ENCODE measurements at regions not wholly inside any gene's neighbourhood (a gene's known extent, or its start where the extent isn't known, plus 50 kb on each side); places are given as distances from the start of the nearest gene placed in this dataset.

- H3K9me2 ChIP-seq (replicated peaks; ENCODE audit: insufficient read depth, low read length): no peaks in the 10 kb centered on the region
- no peak overlapping the region for H3K27ac ChIP-seq (ENCODE audit: low read depth, low read length)
- H3K9me3 ChIP-seq (ENCODE audit: insufficient read depth, low read length): no peaks in the 10 kb centered on the region
- no peaks in the 10 kb centered on the region for H3K79me2 ChIP-seq (ENCODE audit: insufficient read depth, low read length)
- no peak for TF ChIP-seq EZH2phosphoT487 (conservative IDR thresholded peaks at IDR 0.05; ENCODE audit: low read length)
- no peak for TF ChIP-seq CTCF (IDR thresholded peaks at IDR 0.05; ENCODE audit: insufficient read depth, low read length, poor library complexity, severe bottlenecking)
- H3K27me3 ChIP-seq (ENCODE audit: low read length): no peaks in the 10 kb centered on the region
- H3K4me3 ChIP-seq (ENCODE audit: insufficient read depth, low read length, poor library complexity, severe bottlenecking): no peak overlapping the region
- H4K20me1 ChIP-seq (ENCODE audit: low read depth, low read length): no peaks in the 10 kb centered on the region
- H3K4me2 ChIP-seq (ENCODE audit: low read depth, low read length, poor library complexity, severe bottlenecking): no peak overlapping the region
- H3K9ac ChIP-seq (ENCODE audit: low read length): no peak overlapping the region
- H3F3A ChIP-seq (ENCODE audit: insufficient read depth): no peaks in the 10 kb centered on the region
- H3K36me3 ChIP-seq (ENCODE audit: low read length): no peaks in the 10 kb centered on the region
- H2AFZ ChIP-seq (ENCODE audit: low read depth, low read length, severe bottlenecking): no peak overlapping the region
Measured at GRCh38 chr13:90541346-90541745, 806.1 kb upstream of the MIR17HG start.

GRCh38 chr13:90542959-90543505 lies 804.5 kb upstream of the MIR17HG start:
- H4K20me1 ChIP-seq (ENCODE audit: low read depth, low read length): no peaks in the 10 kb centered on the region
- no peaks in the 10 kb centered on the region for H3K9me3 ChIP-seq (ENCODE audit: insufficient read depth, low read length)
- H2AFZ ChIP-seq (ENCODE audit: low read depth, low read length, severe bottlenecking): no peak overlapping the region
- no peaks in the 10 kb centered on the region for H3K27me3 ChIP-seq (ENCODE audit: low read length)
- H3K9me2 ChIP-seq (replicated peaks; ENCODE audit: insufficient read depth, low read length): no peaks in the 10 kb centered on the region
- no peaks in the 10 kb centered on the region for H3F3A ChIP-seq (ENCODE audit: insufficient read depth)
- no peak overlapping the region for H3K9ac ChIP-seq (ENCODE audit: low read length)
- no peaks in the 10 kb centered on the region for H3K79me2 ChIP-seq (ENCODE audit: insufficient read depth, low read length)
- H3K4me3 ChIP-seq (ENCODE audit: insufficient read depth, low read length, poor library complexity, severe bottlenecking): no peak overlapping the region
- no peaks in the 10 kb centered on the region for H3K36me3 ChIP-seq (ENCODE audit: low read length)
- no peak overlapping the region for H3K4me2 ChIP-seq (ENCODE audit: low read depth, low read length, poor library complexity, severe bottlenecking)
- TF ChIP-seq EZH2phosphoT487 (conservative IDR thresholded peaks at IDR 0.05; ENCODE audit: low read length) (no peak), CTCF (IDR thresholded peaks at IDR 0.05; ENCODE audit: insufficient read depth, low read length, poor library complexity, severe bottlenecking) (no peak)
- no peak overlapping the region for H3K27ac ChIP-seq (ENCODE audit: low read depth, low read length)

- no peaks in the 10 kb centered on the region for H3K27me3 ChIP-seq (ENCODE audit: low read length)
- TF ChIP-seq CTCF (IDR thresholded peaks at IDR 0.05; ENCODE audit: insufficient read depth, low read length, poor library complexity, severe bottlenecking): no peak
- TF ChIP-seq EZH2phosphoT487 (conservative IDR thresholded peaks at IDR 0.05; ENCODE audit: low read length): no peak
- no peak overlapping the region for H2AFZ ChIP-seq (ENCODE audit: low read depth, low read length, severe bottlenecking)
- no peaks in the 10 kb centered on the region for H4K20me1 ChIP-seq (ENCODE audit: low read depth, low read length)
- H3K9ac ChIP-seq (ENCODE audit: low read length): no peak overlapping the region
- no peak overlapping the region for H3K4me2 ChIP-seq (ENCODE audit: low read depth, low read length, poor library complexity, severe bottlenecking)
- no peak overlapping the region for H3K27ac ChIP-seq (ENCODE audit: low read depth, low read length)
- H3K9me3 ChIP-seq (ENCODE audit: insufficient read depth, low read length): no peaks in the 10 kb centered on the region
- no peak overlapping the region for H3K4me3 ChIP-seq (ENCODE audit: insufficient read depth, low read length, poor library complexity, severe bottlenecking)
- H3F3A ChIP-seq (ENCODE audit: insufficient read depth): no peaks in the 10 kb centered on the region
- H3K79me2 ChIP-seq (ENCODE audit: insufficient read depth, low read length): no peaks in the 10 kb centered on the region
- H3K36me3 ChIP-seq (ENCODE audit: low read length): no peaks in the 10 kb centered on the region
- H3K9me2 ChIP-seq (replicated peaks; ENCODE audit: insufficient read depth, low read length): no peaks in the 10 kb centered on the region
Measured at GRCh38 chr13:90545070-90545840, 802.2 kb upstream of the MIR17HG start.
